ENCODE measurements at regions not wholly inside any gene's neighbourhood (a gene's known extent, or its start where the extent isn't known, plus 50 kb on each side); places are given as distances from the start of the nearest gene placed in this dataset.

GRCh38 chr1:22260860-22261432, 118.0 kb upstream of the WNT4 start:
- Histone ChIP-seq H2AFZ (no peak overlapping the region), H3K79me2 (ENCODE audit: low read depth) (no peaks in the 10 kb centered on the region), H3F3A (ENCODE audit: insufficient read depth, low read depth) (peaks cover 13% of the 10 kb centered on the region; the same call in 1 of the 2 replicates), H3K27ac (peak overlapping the region; percentile 89), H3K4me2 (peak overlapping the region; percentile 71), H3K36me3 (ENCODE audit: low read depth) (no peaks in the 10 kb centered on the region), H3K4me3 (no peak overlapping the region), H3K4me1 (replicated peaks; ENCODE audit: insufficient read depth) (peaks cover 60% of the 10 kb centered on the region), H3K9me3 (ENCODE audit: insufficient read depth, low read depth) (no peaks in the 10 kb centered on the region), H3K27me3 (ENCODE audit: insufficient read depth, low read depth) (no peaks in the 10 kb centered on the region), H3K9me2 (ENCODE audit: insufficient read depth) (no peaks in the 10 kb centered on the region), H4K20me1 (ENCODE audit: insufficient read depth) (no peaks in the 10 kb centered on the region)
- DNase-seq: no peak
- BruUV-seq (replicated peaks): no TSS peak
- ChIA-PET POLR2A (ENCODE audit: unreplicated experiment) (no interaction called here), CTCF (no interaction called here)
- no peak for TF ChIP-seq EZH2 (IDR thresholded peaks at IDR 0.05; ENCODE audit: low read depth)
- TF ChIP-seq, protein P1, sequence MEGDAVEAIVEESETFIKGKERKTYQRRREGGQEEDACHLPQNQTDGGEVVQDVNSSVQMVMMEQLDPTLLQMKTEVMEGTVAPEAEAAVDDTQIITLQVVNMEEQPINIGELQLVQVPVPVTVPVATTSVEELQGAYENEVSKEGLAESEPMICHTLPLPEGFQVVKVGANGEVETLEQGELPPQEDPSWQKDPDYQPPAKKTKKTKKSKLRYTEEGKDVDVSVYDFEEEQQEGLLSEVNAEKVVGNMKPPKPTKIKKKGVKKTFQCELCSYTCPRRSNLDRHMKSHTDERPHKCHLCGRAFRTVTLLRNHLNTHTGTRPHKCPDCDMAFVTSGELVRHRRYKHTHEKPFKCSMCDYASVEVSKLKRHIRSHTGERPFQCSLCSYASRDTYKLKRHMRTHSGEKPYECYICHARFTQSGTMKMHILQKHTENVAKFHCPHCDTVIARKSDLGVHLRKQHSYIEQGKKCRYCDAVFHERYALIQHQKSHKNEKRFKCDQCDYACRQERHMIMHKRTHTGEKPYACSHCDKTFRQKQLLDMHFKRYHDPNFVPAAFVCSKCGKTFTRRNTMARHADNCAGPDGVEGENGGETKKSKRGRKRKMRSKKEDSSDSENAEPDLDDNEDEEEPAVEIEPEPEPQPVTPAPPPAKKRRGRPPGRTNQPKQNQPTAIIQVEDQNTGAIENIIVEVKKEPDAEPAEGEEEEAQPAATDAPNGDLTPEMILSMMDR (conservative IDR thresholded peaks at IDR 0.05): no peak
- intact Hi-C loops (cut with micrococcal nuclease; ENCODE audit: unreplicated experiment): no loop called here

DNA sequence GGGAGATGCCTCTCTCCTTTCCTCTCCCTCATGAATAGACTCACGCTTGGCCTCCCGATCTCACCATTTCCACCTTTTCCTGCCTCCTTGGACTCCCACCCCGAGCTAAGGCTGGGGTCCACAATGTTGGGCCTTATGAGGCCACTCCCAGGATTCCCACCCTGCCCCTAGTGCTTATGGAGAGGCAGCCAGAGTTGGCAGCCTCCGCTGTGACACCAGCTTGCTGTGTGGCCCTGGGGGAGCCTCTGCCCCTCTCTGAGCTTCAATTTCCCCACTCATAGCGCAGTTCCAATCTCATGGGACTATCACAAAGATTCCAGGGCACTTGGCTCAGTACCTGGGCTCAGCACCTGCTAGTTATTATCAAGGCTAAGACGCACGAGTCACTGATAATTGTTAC, 118.7 kb upstream of the WNT4 start:
- no peak for TF ChIP-seq EZH2 (IDR thresholded peaks at IDR 0.05; ENCODE audit: low read depth)
- TF ChIP-seq, protein P1 (conservative IDR thresholded peaks at IDR 0.05): no peak
- H3K4me2 ChIP-seq: no peak overlapping the region
- H4K20me1 ChIP-seq (ENCODE audit: insufficient read depth): no peaks in the 10 kb centered on the region
- ChIA-PET CTCF (no interaction called here), POLR2A (ENCODE audit: unreplicated experiment) (no interaction called here)
- H2AFZ ChIP-seq: no peak overlapping the region
- peaks cover 60% of the 10 kb centered on the region for H3K4me1 ChIP-seq (replicated peaks; ENCODE audit: insufficient read depth)
- no peak for DNase-seq
- intact Hi-C loops (cut with micrococcal nuclease; ENCODE audit: unreplicated experiment): no loop called here
- H3K9me3 ChIP-seq (ENCODE audit: insufficient read depth, low read depth): no peaks in the 10 kb centered on the region
- peaks cover 13% of the 10 kb centered on the region; the same call in 1 of the 2 replicates for H3F3A ChIP-seq (ENCODE audit: insufficient read depth, low read depth)
- H3K27me3 ChIP-seq (ENCODE audit: insufficient read depth, low read depth): no peaks in the 10 kb centered on the region
- no peak overlapping the region for H3K4me3 ChIP-seq
- H3K36me3 ChIP-seq (ENCODE audit: low read depth): no peaks in the 10 kb centered on the region
- no peaks in the 10 kb centered on the region for H3K79me2 ChIP-seq (ENCODE audit: low read depth)
- BruUV-seq (replicated peaks): no TSS peak
- no peaks in the 10 kb centered on the region for H3K9me2 ChIP-seq (ENCODE audit: insufficient read depth)
- no peak overlapping the region for H3K27ac ChIP-seq

DNA sequence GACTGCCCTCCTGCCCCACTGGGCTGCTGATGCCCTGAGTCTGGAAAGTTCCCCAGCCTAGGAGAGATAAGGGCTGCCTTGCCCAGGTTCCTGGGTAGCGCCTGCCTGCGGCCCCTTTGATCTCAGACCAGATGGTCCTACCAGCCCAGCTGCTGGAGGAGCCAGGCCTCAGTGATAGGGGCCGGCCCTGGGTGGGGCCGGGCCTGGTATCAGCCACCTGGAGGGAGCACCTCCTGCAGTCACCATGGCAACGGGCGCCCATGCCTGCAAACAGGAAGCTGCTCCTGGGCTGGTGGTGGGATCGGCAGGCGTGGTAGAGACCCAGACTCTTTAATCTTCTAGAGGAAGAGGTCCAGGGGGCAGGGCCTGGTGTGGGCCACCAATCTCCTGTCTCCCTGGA, 119.7 kb upstream of the WNT4 start:
- H3F3A ChIP-seq (ENCODE audit: insufficient read depth, low read depth): peaks cover 13% of the 10 kb centered on the region; the same call in 1 of the 2 replicates
- H3K27ac ChIP-seq: no peak overlapping the region
- H3K79me2 ChIP-seq (ENCODE audit: low read depth): no peaks in the 10 kb centered on the region
- no peaks in the 10 kb centered on the region for H3K36me3 ChIP-seq (ENCODE audit: low read depth)
- H3K9me2 ChIP-seq (ENCODE audit: insufficient read depth): no peaks in the 10 kb centered on the region
- no peaks in the 10 kb centered on the region for H4K20me1 ChIP-seq (ENCODE audit: insufficient read depth)
- no peak for TF ChIP-seq EZH2 (IDR thresholded peaks at IDR 0.05; ENCODE audit: low read depth)
- TF ChIP-seq, protein P1 (conservative IDR thresholded peaks at IDR 0.05): no peak
- CTCF ChIA-PET: no interaction called here
- H2AFZ ChIP-seq: no peak overlapping the region
- H3K9me3 ChIP-seq (ENCODE audit: insufficient read depth, low read depth): no peaks in the 10 kb centered on the region
- no peak for DNase-seq
- no peaks in the 10 kb centered on the region for H3K27me3 ChIP-seq (ENCODE audit: insufficient read depth, low read depth)
- BruUV-seq (replicated peaks): no TSS peak
- peaks cover 50% of the 10 kb centered on the region for H3K4me1 ChIP-seq (replicated peaks; ENCODE audit: insufficient read depth)
- POLR2A ChIA-PET (ENCODE audit: unreplicated experiment): no interaction called here
- intact Hi-C loops (cut with micrococcal nuclease; ENCODE audit: unreplicated experiment): no loop called here
- H3K4me2 ChIP-seq: no peak overlapping the region
- H3K4me3 ChIP-seq: no peak overlapping the region

Data from PC-9 (cell line).